Suprapubic skin (tissue), 3 donors: ENCODE measurements at regions not wholly inside any gene's neighbourhood (a gene's known extent, or its start where the extent isn't known, plus 50 kb on each side); places are given as distances from the start of the nearest gene placed in this dataset.

Experiments
- EP300 ChIP-seq: sonication (generic); formaldehyde crosslinking; IDR thresholded peaks from one replicate; pipeline ENCODE4 v1.6.1; 2017; ENCODE audit warnings: antibody characterized with exemption
- TF ChIP-seq, protein P1 (sequence below), 2 donors: fragments of 200-600 bp in 1 of 2; fragments of 450-650 bp in 1 of 2; sonication (generic) in 1 of 2; IDR thresholded peaks; one replicate each; pipeline ENCODE4 v1.5.1; 2016 to 2019; ENCODE audit warnings: antibody characterized with exemption in 2 of 2, mild to moderate bottlenecking in 1 of 2, moderate library complexity in 1 of 2

DNA sequence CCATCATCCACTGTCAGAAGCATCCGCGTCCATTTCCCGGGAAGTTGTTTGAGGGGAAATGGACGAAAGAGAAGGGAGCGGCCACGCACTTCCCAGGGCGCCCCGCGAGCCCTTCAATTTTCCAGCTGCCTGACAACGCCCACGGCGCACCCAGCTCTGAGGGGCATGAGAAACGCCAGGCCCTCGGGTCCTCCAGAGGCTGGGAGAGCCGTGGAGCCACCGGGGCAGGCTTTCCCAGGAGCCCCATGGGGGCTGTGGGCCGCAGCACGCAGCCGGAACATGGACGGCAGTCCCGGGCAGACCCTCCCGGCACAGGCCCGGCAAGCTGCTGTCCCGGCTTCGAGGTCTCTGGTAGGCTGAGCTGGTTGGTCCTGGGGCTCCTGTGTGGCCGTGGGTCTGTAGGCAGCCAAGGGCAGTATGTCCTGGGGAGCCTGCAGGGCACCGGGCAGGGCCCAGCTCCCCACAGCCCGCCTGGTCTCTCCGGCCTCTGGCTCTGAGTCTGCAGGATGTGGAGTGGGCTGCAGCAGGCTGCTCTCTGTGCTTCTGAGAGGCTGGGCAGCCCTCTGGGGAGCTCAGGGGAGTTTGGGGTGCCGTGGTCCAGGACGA is 115.2 kb downstream of the FAM53A start:
- TF ChIP-seq EP300 = no peak
- TF ChIP-seq, protein P1, sequence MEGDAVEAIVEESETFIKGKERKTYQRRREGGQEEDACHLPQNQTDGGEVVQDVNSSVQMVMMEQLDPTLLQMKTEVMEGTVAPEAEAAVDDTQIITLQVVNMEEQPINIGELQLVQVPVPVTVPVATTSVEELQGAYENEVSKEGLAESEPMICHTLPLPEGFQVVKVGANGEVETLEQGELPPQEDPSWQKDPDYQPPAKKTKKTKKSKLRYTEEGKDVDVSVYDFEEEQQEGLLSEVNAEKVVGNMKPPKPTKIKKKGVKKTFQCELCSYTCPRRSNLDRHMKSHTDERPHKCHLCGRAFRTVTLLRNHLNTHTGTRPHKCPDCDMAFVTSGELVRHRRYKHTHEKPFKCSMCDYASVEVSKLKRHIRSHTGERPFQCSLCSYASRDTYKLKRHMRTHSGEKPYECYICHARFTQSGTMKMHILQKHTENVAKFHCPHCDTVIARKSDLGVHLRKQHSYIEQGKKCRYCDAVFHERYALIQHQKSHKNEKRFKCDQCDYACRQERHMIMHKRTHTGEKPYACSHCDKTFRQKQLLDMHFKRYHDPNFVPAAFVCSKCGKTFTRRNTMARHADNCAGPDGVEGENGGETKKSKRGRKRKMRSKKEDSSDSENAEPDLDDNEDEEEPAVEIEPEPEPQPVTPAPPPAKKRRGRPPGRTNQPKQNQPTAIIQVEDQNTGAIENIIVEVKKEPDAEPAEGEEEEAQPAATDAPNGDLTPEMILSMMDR (IDR thresholded peaks at IDR 0.05) = no peak
